Adrenal gland (tissue), 9 donors: ENCODE measurements at regions not wholly inside any gene's neighbourhood (a gene's known extent, or its start where the extent isn't known, plus 50 kb on each side); places are given as distances from the start of the nearest gene placed in this dataset.

Source experiments
- DNase-seq, 7 donors: peaks; one replicate each; pipeline ENCODE4 v3.0.0-alpha.2; 2019 to 2020
- H3K27ac ChIP-seq, 5 donors: fragments of 200-600 bp; sonication (generic) in 4 of 5; 1 replicate in 3 of 5; 2 replicates in 2 of 5; pipeline versions ENCODE4 v1.5.1 to v1.8.0; 2016 to 2020; ENCODE audit warnings: mild to moderate bottlenecking in 1 of 5
- H3K27me3 ChIP-seq: fragments of 200-600 bp; 2 replicates; pipeline ENCODE4 v1.8.0; 2021
- H3K36me3 ChIP-seq, 2 donors: fragments of 200-600 bp; replicated peaks in 1 of 2; 1 replicate in 1 of 2; 2 replicates in 1 of 2; pipeline versions ENCODE4 v1.5.1 to v1.8.0; 2018 to 2022
- H3K4me1 ChIP-seq, 2 donors: fragments of 200-600 bp; replicated peaks in 1 of 2; 1 replicate in 1 of 2; 2 replicates in 1 of 2; pipeline versions ENCODE4 v1.5.1 to v1.8.0; 2018 to 2021
- H3K4me3 ChIP-seq, 4 donors: fragments of 200-600 bp; sonication (generic) in 3 of 4; one replicate each; pipeline ENCODE4 v1.5.1; 2016 to 2018
- H3K9me3 ChIP-seq, 3 donors: fragments of 200-600 bp; sonication (generic) in 1 of 3; replicated peaks in 1 of 3; 1 replicate in 2 of 3; 2 replicates in 1 of 3; pipeline versions ENCODE4 v1.5.1 to v1.8.0; 2016 to 2021
- POLR2A ChIP-seq, 2 donors: fragments of 450-650 bp; IDR thresholded peaks; one replicate each; pipeline ENCODE4 v1.6.1; 2017; ENCODE audit warnings: antibody characterized with exemption in 2 of 2, mild to moderate bottlenecking in 2 of 2, moderate library complexity in 1 of 2
- WGBS, 4 donors: extraction: QIAGEN DNeasy Blood & Tissue Kit in 2 of 4; methylation state at CpG; one replicate each; pipeline versions ENCODE4 v1.1.5 to v1.1.7; 2013 to 2017; 5-methylcytosine and 5-hydroxymethylcytosine counted together
- intact Hi-C, 2 donors: fragments of 100-400 bp; cut with DNase I; formaldehyde crosslinking; loops; one replicate each; pipeline versions ENCODE4 v1.14.1 to v1.15.0; 2022 to 2023
- TF ChIP-seq, protein P1 (sequence below), 6 experiments: fragments of 450-650 bp in 4 of 6; fragments of 200-600 bp in 2 of 6; sonication (generic) in 1 of 6; IDR thresholded peaks; 1 replicate in 5 of 6; 2 replicates in 1 of 6; pipeline versions ENCODE4 v1.5.1 to v1.8.0; 2016 to 2021; ENCODE audit warnings: antibody characterized with exemption in 6 of 6, mild to moderate bottlenecking in 2 of 6, moderate library complexity in 1 of 6
- donor health status: healthy with polysubstance abuse.
- donor health status: Bipolar disorder and iron deficiency.
- donor health status: DM: yes; HTN: yes; CAD: no.
- donor health status: DM: no; HTN: no; CAD: no.
- donor health status: DM: no; HTN: no; CAD: no.

DNA sequence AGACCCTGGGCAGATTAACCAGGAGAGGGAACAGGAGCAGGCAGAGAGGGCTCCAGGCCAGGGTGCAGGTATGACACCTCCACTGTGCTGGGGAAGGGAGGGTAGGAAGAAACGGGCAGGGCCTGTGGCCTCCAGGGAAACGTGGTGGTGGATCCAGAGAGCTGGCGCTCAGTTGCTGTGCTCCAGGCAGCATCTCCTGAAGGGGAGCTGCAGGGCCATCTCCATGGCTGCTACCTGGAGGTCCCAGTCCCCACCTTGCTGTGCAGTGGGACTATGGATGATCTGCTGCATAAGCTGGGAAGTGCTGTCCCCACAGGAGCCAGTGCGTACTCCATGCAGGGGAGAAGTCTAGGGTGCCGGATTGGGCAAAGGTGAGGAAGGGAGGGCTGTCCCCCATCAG is 125.9 kb upstream of the RUNX3 start:
- TF ChIP-seq, protein P1, sequence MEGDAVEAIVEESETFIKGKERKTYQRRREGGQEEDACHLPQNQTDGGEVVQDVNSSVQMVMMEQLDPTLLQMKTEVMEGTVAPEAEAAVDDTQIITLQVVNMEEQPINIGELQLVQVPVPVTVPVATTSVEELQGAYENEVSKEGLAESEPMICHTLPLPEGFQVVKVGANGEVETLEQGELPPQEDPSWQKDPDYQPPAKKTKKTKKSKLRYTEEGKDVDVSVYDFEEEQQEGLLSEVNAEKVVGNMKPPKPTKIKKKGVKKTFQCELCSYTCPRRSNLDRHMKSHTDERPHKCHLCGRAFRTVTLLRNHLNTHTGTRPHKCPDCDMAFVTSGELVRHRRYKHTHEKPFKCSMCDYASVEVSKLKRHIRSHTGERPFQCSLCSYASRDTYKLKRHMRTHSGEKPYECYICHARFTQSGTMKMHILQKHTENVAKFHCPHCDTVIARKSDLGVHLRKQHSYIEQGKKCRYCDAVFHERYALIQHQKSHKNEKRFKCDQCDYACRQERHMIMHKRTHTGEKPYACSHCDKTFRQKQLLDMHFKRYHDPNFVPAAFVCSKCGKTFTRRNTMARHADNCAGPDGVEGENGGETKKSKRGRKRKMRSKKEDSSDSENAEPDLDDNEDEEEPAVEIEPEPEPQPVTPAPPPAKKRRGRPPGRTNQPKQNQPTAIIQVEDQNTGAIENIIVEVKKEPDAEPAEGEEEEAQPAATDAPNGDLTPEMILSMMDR (IDR thresholded peaks at IDR 0.05), result no peak
- no peak for TF ChIP-seq POLR2A (IDR thresholded peaks at IDR 0.05)
- Histone ChIP-seq H3K27me3 (no peaks in the 10 kb centered on the region), H3K27ac (no peak overlapping the region), H3K4me3 (no peak overlapping the region), H3K4me1 (no peaks in the 10 kb centered on the region), H3K9me3 (no peaks in the 10 kb centered on the region), H3K36me3 (no peaks in the 10 kb centered on the region)
- WGBS, 4 donors, result 60 to 83% (median 73%) methylated on average over 1 to 5 of the region's 5 CpGs
- DNase-seq, result no peak
- intact Hi-C loops, result no loop called here

DNA sequence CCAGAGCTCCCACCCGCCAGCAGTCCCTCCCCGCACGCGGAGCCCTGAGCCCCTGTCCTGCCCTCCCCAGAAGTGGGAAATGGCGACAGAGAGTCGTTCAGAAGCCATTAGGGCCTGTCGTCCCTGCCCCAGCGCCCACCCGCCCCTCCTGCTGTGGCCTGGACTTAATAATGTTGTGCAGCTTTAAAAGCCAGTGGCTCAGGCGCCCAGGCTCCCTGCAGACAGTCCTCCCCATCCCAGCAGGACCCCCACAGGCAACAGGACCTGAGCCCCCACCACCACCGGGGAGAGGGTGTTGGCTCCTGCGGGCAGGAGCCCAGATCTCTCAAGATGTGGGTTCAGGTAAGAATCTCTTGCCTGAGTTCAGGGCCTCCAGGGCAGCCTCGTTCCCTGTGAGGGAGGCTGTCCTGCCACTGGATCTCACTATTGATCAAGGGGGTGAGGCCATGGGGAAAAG is 125.3 kb upstream of the RUNX3 start:
- Histone ChIP-seq H3K27ac (no peak overlapping the region), H3K27me3 (no peaks in the 10 kb centered on the region)
- no peak for DNase-seq

DNA sequence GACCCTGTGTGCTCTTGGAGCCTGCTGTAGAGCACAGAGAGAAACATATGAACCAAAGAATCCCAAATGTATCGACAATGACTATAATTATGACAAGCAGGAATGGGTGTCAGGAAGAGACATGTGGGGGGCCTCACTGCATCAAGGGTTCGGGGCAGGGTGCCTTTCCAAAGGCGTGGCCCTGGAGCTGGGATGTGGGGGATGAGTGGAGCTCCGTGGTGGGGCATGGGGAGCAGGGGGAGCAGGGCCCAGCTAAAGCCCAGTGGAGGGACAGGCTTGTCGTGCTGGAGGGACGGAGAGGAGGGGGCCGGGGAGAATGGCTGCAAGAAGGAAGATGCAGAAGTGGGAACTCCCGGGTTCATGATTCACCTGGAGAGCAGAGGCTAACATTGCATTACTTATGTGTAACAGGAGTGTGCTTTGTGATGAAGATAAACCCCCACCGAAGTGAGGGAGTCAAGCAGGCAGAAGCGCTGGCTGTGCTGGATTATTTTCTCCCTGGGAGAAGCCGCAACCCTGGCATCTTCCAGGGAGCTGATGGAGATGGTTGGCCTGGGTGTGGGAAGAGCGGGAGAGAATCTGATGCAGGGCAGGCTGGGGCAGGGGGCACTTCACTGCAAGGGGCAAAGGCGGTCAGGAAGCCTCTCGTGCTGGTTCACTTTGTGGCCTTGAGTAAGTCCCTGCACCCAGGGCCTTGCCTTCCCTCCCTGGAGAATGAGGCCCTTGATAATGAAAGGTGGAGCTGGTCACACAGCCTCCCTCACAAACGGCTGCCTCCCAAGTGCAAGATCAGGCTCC is 124.6 kb upstream of the RUNX3 start:
- WGBS, 4 donors, result 55 to 62% (median 57%) methylated on average over 12 to 15 of the region's 15 CpGs
- no peak overlapping the region for H3K27ac ChIP-seq
- TF ChIP-seq POLR2A (IDR thresholded peaks at IDR 0.05), result no peak
- TF ChIP-seq, protein P1 (IDR thresholded peaks at IDR 0.05), result no peak
- no peak overlapping the region for H3K4me3 ChIP-seq
- no peaks in the 10 kb centered on the region for H3K36me3 ChIP-seq
- no peak for DNase-seq
- intact Hi-C loops, result no loop called here
- H3K4me1 ChIP-seq, result no peaks in the 10 kb centered on the region
- no peaks in the 10 kb centered on the region for H3K27me3 ChIP-seq
- no peaks in the 10 kb centered on the region for H3K9me3 ChIP-seq

More for the DNA sequence above, 125.3 kb upstream of the RUNX3 start:
- H3K9me3 ChIP-seq, result no peaks in the 10 kb centered on the region
- 67 to 76% (median 74%) methylated on average over 12 to 13 of the region's 13 CpGs; no CpG with 5 or more reads in 1 of the 4 donors for WGBS, 4 donors
- no peak for TF ChIP-seq POLR2A (IDR thresholded peaks at IDR 0.05)
- TF ChIP-seq, protein P1 (IDR thresholded peaks at IDR 0.05), result no peak
- intact Hi-C loops, result no loop called here
- H3K4me1 ChIP-seq, result no peaks in the 10 kb centered on the region
- H3K4me3 ChIP-seq, result no peak overlapping the region
- H3K36me3 ChIP-seq, result no peaks in the 10 kb centered on the region

DNA sequence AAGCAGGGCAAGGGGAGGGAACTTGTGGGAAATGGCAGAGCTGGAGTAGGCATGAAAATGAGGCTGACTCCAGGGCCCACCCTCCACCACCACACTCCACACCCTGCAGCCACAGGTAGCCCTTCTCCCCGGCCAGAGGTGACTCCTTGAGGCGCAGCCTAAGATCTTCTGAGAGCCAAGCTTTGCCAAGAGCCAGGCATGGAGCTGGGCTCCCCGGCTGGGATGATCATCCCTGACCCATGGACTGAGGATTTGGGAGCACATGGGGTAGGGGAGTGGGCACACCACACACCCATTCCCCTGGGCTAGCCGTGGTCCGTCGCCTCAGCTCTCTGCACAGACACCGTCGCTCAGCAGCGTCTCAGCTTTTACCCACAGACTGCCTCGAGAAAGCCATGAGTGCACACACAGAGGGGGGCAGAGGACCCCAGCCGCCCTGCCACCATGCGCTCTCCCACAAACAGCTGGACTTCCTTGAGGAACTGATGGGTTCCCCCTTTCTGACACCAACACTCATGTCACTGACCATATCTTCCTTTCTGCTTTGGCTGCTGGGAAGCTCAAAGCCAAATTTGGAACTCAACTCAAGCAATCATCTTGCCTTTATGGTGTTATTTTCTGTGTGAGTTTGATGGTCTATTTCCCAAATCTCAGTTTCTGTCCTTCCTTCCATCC is 123.6 kb upstream of the RUNX3 start:
- no peak overlapping the region for H3K27ac ChIP-seq
- intact Hi-C loops, result no loop called here
- H3K4me1 ChIP-seq, result no peaks in the 10 kb centered on the region
- no peaks in the 10 kb centered on the region for H3K9me3 ChIP-seq
- WGBS, 4 donors, result 67 to 80% (median 70%) methylated on average over 4 to 12 of the region's 12 CpGs
- no peaks in the 10 kb centered on the region for H3K36me3 ChIP-seq
- no peak overlapping the region for H3K4me3 ChIP-seq
- TF ChIP-seq, protein P1 (IDR thresholded peaks at IDR 0.05), result no peak
- TF ChIP-seq POLR2A (IDR thresholded peaks at IDR 0.05), result no peak
- H3K27me3 ChIP-seq, result no peaks in the 10 kb centered on the region
- DNase-seq, result no peak
